Lower leg skin (tissue), 3 donors: ENCODE measurements at regions not wholly inside any gene's neighbourhood (a gene's known extent, or its start where the extent isn't known, plus 50 kb on each side); places are given as distances from the start of the nearest gene placed in this dataset.

Experiments used
- CTCF ChIP-seq, 3 donors: fragments of 450-650 bp; IDR thresholded peaks; one replicate each; pipeline ENCODE4 v1.5.1; 2016; ENCODE audit warnings: antibody characterized with exemption in 3 of 3, mild to moderate bottlenecking in 3 of 3, moderate library complexity in 2 of 3
- POLR2A ChIP-seq, 2 donors: fragments of 450-650 bp; IDR thresholded peaks; one replicate each; pipeline ENCODE4 v1.6.1; 2016 to 2017; ENCODE audit warnings: antibody characterized with exemption in 2 of 2, mild to moderate bottlenecking in 1 of 2, moderate library complexity in 1 of 2

- no peak for TF ChIP-seq POLR2A (IDR thresholded peaks at IDR 0.05)
- TF ChIP-seq CTCF (IDR thresholded peaks at IDR 0.05): no peak
Measured at GRCh38 chr9:74125941-74126340, 371.2 kb upstream of the RORB start.
